Common myeloid progenitor, CD34-positive (primary cell): ENCODE measurements at regions not wholly inside any gene's neighbourhood (a gene's known extent, or its start where the extent isn't known, plus 50 kb on each side); places are given as distances from the start of the nearest gene placed in this dataset.
A peak's percentile ranks its signal among the peaks of the same experiment; 100 is the strongest.

Source experiments
- CTCF ChIA-PET: fragments of 350-600 bp; sonication (Branson Sonifier 250); formaldehyde crosslinking; loops from one replicate; lab custom pipeline; 2021; ENCODE audit warnings: antibody characterized with exemption; lab: Charles Lee
- POLR2A ChIA-PET: fragments of 350-600 bp; sonication (Branson Sonifier 250); formaldehyde crosslinking; loops from one replicate; lab custom pipeline; 2021; ENCODE audit warnings: antibody characterized with exemption; lab: Charles Lee
- DNase-seq, 3 donors: peaks; one replicate each; pipeline versions ENCODE4 v3.0.0 to v3.0.0-alpha.2; 2013
- H3K27ac ChIP-seq, 2 experiments: 1 replicate in 1 of 2; 2 replicates in 1 of 2; pipeline ENCODE4 v1.7.0; 2013; ENCODE audit warnings: inconsistent platforms in 2 of 2, low read length in 2 of 2, mild to moderate bottlenecking in 2 of 2, low read depth in 1 of 2, moderate library complexity in 1 of 2; ENCODE audit not compliant: severe bottlenecking in 2 of 2, insufficient read depth in 1 of 2, poor library complexity in 1 of 2
- H3K27me3 ChIP-seq, 5 experiments: replicated peaks in 2 of 5; 1 replicate in 3 of 5; 2 replicates in 2 of 5; pipeline versions ENCODE4 v1.6.1 to v1.7.0; 2013; ENCODE audit warnings: low read length in 4 of 5, mild to moderate bottlenecking in 2 of 5, moderate library complexity in 2 of 5, inconsistent platforms in 1 of 5; ENCODE audit not compliant: insufficient read depth in 5 of 5, control insufficient read depth in 4 of 5
- H3K36me3 ChIP-seq, 4 experiments: 1 replicate in 2 of 4; 2 replicates in 2 of 4; pipeline versions ENCODE4 v1.6.1 to v1.7.0; 2013; ENCODE audit warnings: low read length in 3 of 4, control low read depth in 1 of 4, mild to moderate bottlenecking in 1 of 4; ENCODE audit not compliant: control insufficient read depth in 4 of 4, insufficient read depth in 4 of 4
- H3K4me1 ChIP-seq, 4 experiments: 1 replicate in 3 of 4; 2 replicates in 1 of 4; pipeline versions ENCODE4 v1.6.1 to v1.7.1; 2013; ENCODE audit warnings: low read length in 3 of 4, mild to moderate bottlenecking in 3 of 4, control low read depth in 1 of 4, inconsistent platforms in 1 of 4, moderate library complexity in 1 of 4; ENCODE audit not compliant: control insufficient read depth in 4 of 4, insufficient read depth in 4 of 4; ENCODE audit errors: control extremely low read depth in 1 of 4
- H3K4me3 ChIP-seq, 7 experiments: 1 replicate in 4 of 7; 2 replicates in 3 of 7; pipeline versions ENCODE4 v1.5.1 to v1.7.0; 2013; ENCODE audit warnings: mild to moderate bottlenecking in 7 of 7, low read length in 6 of 7, moderate library complexity in 6 of 7, inconsistent platforms in 2 of 7, low read depth in 2 of 7, control low read depth in 1 of 7; ENCODE audit not compliant: insufficient read depth in 4 of 7, control insufficient read depth in 1 of 7; ENCODE audit errors: extremely low read depth in 1 of 7
- H3K9me3 ChIP-seq, 5 experiments: 1 replicate in 4 of 5; 2 replicates in 1 of 5; pipeline versions ENCODE4 v1.6.1 to v1.7.1; 2013; ENCODE audit warnings: low read length in 4 of 5, mild to moderate bottlenecking in 2 of 5, inconsistent platforms in 1 of 5, low read depth in 1 of 5, moderate library complexity in 1 of 5; ENCODE audit not compliant: control insufficient read depth in 4 of 5, insufficient read depth in 2 of 5; ENCODE audit errors: control extremely low read depth in 1 of 5
- WGBS: methylation state at CpG from one replicate; pipeline ENCODE4 v1.1.5; 2013; ENCODE audit not compliant: insufficient coverage; 5-methylcytosine and 5-hydroxymethylcytosine counted together

GRCh38 chr11:115928811-115929210 lies 424.6 kb upstream of the CADM1 start:
- no peaks in the 10 kb centered on the region for H3K36me3 ChIP-seq
- no peak for DNase-seq
- peaks cover 0 to 21% (median 13%) of the 10 kb centered on the region in 4 experiments for H3K4me1 ChIP-seq
- WGBS, result 93% methylated on average over 2 of the region's 2 CpGs
- POLR2A ChIA-PET, result no interaction called here
- no peak overlapping the region for H3K4me3 ChIP-seq
- H3K27me3 ChIP-seq, result no peaks in the 10 kb centered on the region
- CTCF ChIA-PET, result interaction anchor here (1.3 kb wide), 1 partner anchor 11 kb away, joined by 5 read pairs; no protein-coding TSS in a partner anchor
- H3K27ac ChIP-seq, result no peak overlapping the region
- peaks cover 0 to 3% (median 0%) of the 10 kb centered on the region in 5 experiments for H3K9me3 ChIP-seq

GRCh38 chr11:115927823-115928329 lies 423.7 kb upstream of the CADM1 start:
- CTCF ChIA-PET, result interaction anchor here (1.3 kb wide), 1 partner anchor 13 kb away, joined by 4 read pairs; no protein-coding TSS in a partner anchor
- POLR2A ChIA-PET, result no interaction called here

GRCh38 chr11:115926601-115927000 lies 422.4 kb upstream of the CADM1 start:
- ChIA-PET CTCF (interaction anchor here (0.6 to 1.3 kb wide), 2 partner anchors 11 to 30 kb away, joined by 3 to 4 read pairs; no protein-coding TSS in a partner anchor), POLR2A (no interaction called here)
- Histone ChIP-seq H3K9me3 (peaks cover 0 to 3% (median 0%) of the 10 kb centered on the region in 5 experiments), H3K27me3 (no peaks in the 10 kb centered on the region), H3K36me3 (no peaks in the 10 kb centered on the region), H3K4me1 (peaks cover 0 to 17% (median 11%) of the 10 kb centered on the region in 4 experiments), H3K4me3 (no peak overlapping the region), H3K27ac (no peak overlapping the region)
- WGBS, result 98% methylated on average over 4 of the region's 4 CpGs
- DNase-seq, result no peak

More at GRCh38 chr11:115927823-115928329, 423.7 kb upstream of the CADM1 start:
- Histone ChIP-seq H3K9me3 (peaks cover 0 to 3% (median 0%) of the 10 kb centered on the region in 5 experiments), H3K4me3 (no peak overlapping the region), H3K27me3 (no peaks in the 10 kb centered on the region), H3K36me3 (no peaks in the 10 kb centered on the region), H3K27ac (no peak overlapping the region), H3K4me1 (peaks cover 0 to 21% (median 13%) of the 10 kb centered on the region in 4 experiments)
- DNase-seq, result no peak
- 91% methylated on average over 8 of the region's 8 CpGs for WGBS

GRCh38 chr11:115926138-115926537 lies 421.9 kb upstream of the CADM1 start:
- no CpG with 5 or more reads among the region's 5 CpGs for WGBS
- DNase-seq, result no peak
- ChIA-PET POLR2A (no interaction called here), CTCF (no interaction called here)
- Histone ChIP-seq H3K4me1 (peaks cover 0 to 12% (median 7%) of the 10 kb centered on the region in 4 experiments), H3K27ac (no peak overlapping the region), H3K27me3 (no peaks in the 10 kb centered on the region), H3K4me3 (no peak overlapping the region), H3K9me3 (peaks cover 0 to 3% (median 0%) of the 10 kb centered on the region in 5 experiments), H3K36me3 (no peaks in the 10 kb centered on the region)

GRCh38 chr11:115925568-115926090 lies 421.4 kb upstream of the CADM1 start:
- POLR2A ChIA-PET, result no interaction called here
- CTCF ChIA-PET, result interaction anchor here (0.6 kb wide), 1 partner anchor 17 kb away, joined by 3 read pairs; no protein-coding TSS in a partner anchor
- Histone ChIP-seq H3K27me3 (no peaks in the 10 kb centered on the region), H3K4me1 (peaks cover 0 to 7% (median 3%) of the 10 kb centered on the region in 4 experiments), H3K36me3 (no peaks in the 10 kb centered on the region), H3K4me3 (no peak overlapping the region), H3K27ac (no peak overlapping the region), H3K9me3 (peaks cover 0 to 3% (median 0%) of the 10 kb centered on the region in 5 experiments)
- no peak for DNase-seq
- WGBS, result 100% methylated on average over 1 of the region's 3 CpGs

- H3K27me3 ChIP-seq, result no peaks in the 10 kb centered on the region
- H3K9me3 ChIP-seq, result peaks cover 0 to 3% (median 0%) of the 10 kb centered on the region in 5 experiments
- ChIA-PET CTCF (interaction anchor here (0.6 kb wide), 1 partner anchor 16 kb away, joined by 3 read pairs; no protein-coding TSS in a partner anchor), POLR2A (no interaction called here)
- 67% methylated on average over 2 of the region's 6 CpGs for WGBS
- no peak overlapping the region for H3K27ac ChIP-seq
- DNase-seq, result peak in 2 of 3 donors; percentile 45 to 69
- no peaks in the 10 kb centered on the region for H3K36me3 ChIP-seq
- peaks cover 0 to under 1% (median 0%) of the 10 kb centered on the region in 4 experiments for H3K4me1 ChIP-seq
- no peak overlapping the region for H3K4me3 ChIP-seq
Measured at GRCh38 chr11:115924744-115925567, 420.7 kb upstream of the CADM1 start.
